ENCODE measurements at regions not wholly inside any gene's neighbourhood (a gene's known extent, or its start where the extent isn't known, plus 50 kb on each side); places are given as distances from the start of the nearest gene placed in this dataset.

DNA sequence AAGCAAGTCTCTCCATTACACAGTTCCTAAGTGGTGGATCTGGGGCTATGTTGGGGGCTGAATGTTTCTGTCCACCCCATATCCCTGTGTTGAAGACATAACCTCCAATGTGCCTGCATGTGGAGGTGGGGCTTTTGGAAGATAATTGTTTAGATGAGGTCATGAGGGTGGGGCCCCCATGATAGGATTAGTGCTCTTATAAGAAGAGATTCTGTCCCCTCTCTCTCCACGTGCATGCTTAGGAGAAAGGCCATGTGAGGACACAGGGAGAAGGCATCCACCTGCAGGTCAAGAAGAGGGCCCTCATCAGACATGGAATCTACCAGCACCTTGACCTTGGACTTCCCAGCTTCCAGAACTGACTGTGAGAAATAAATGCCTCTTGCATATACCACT is 231.0 kb upstream of the CHRNA7 start:
- TF ChIP-seq EZH2 (IDR thresholded peaks at IDR 0.05; ENCODE audit: insufficient read depth, poor library complexity, severe bottlenecking) (no peak), EZH2phosphoT487 (IDR thresholded peaks at IDR 0.05; ENCODE audit: insufficient read depth, low read depth) (no peak)

Data from GM23248 (cell line).